OCI-LY1 (cell line): ENCODE measurements at regions not wholly inside any gene's neighbourhood (a gene's known extent, or its start where the extent isn't known, plus 50 kb on each side); places are given as distances from the start of the nearest gene placed in this dataset.

Experiments used
- EZH2 ChIP-seq: fragments of 200-600 bp; sonication (generic), shearing (Covaris generic); IDR thresholded peaks from 2 replicates; pipeline ENCODE4 v1.8.0; 2017; ENCODE audit warnings: borderline replicate concordance, mixed run types, mild to moderate bottlenecking, antibody characterized with exemption, low read length, moderate library complexity, mixed read lengths
- TF ChIP-seq, protein P1 (sequence below): fragments of 200-600 bp; sonication (generic), shearing (Covaris generic); IDR thresholded peaks from 2 replicates; pipeline ENCODE4 v1.5.1; 2017; ENCODE audit warnings: mild to moderate bottlenecking, antibody characterized with exemption, low read length, moderate library complexity, mixed read lengths

DNA sequence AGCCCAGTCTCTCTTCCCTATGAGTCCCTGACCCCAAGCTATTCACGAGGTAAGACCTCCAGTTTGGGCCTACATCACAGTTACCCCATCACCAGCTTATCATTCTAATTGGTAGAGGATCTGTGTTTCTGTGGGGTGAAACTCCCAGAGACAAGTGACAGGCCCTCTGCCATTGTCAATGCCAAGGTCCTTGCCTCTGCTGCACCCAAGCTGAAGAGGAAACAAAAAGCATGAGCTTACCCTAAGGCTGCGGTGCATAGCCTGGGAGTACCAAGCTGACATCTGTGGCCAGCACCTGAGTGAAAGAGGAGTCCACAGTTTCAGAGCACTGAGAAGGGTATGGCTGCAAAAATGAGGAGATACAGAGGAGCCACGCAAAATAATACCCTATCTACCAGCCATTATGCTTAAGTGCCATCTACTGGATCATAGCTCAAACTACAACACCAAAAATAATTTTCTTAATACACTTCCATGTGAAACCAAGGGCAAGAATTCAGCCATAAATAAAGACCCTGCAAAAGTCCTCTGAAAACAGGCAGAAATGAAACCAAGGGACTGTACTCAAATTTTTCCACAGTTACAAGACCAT is 62.3 kb upstream of the ANO5 start:
- TF ChIP-seq, protein P1, sequence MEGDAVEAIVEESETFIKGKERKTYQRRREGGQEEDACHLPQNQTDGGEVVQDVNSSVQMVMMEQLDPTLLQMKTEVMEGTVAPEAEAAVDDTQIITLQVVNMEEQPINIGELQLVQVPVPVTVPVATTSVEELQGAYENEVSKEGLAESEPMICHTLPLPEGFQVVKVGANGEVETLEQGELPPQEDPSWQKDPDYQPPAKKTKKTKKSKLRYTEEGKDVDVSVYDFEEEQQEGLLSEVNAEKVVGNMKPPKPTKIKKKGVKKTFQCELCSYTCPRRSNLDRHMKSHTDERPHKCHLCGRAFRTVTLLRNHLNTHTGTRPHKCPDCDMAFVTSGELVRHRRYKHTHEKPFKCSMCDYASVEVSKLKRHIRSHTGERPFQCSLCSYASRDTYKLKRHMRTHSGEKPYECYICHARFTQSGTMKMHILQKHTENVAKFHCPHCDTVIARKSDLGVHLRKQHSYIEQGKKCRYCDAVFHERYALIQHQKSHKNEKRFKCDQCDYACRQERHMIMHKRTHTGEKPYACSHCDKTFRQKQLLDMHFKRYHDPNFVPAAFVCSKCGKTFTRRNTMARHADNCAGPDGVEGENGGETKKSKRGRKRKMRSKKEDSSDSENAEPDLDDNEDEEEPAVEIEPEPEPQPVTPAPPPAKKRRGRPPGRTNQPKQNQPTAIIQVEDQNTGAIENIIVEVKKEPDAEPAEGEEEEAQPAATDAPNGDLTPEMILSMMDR, result peak; percentile 57
- no peak for TF ChIP-seq EZH2
